Tibial artery (tissue), 4 donors: ENCODE measurements at regions not wholly inside any gene's neighbourhood (a gene's known extent, or its start where the extent isn't known, plus 50 kb on each side); places are given as distances from the start of the nearest gene placed in this dataset.

Experiments used
- DNase-seq, 2 donors: peaks; one replicate each; pipeline ENCODE4 v3.0.0-alpha.2; 2019
- H3K27ac ChIP-seq, 2 donors: fragments of 200-600 bp; sonication (generic) in 1 of 2; 1 replicate in 1 of 2; 2 replicates in 1 of 2; pipeline ENCODE4 v1.5.1; 2018 to 2019; ENCODE audit warnings: mild to moderate bottlenecking in 1 of 2
- H3K27me3 ChIP-seq, 2 donors: fragments of 200-600 bp; sonication (generic) in 1 of 2; one replicate each; pipeline versions ENCODE4 v1.5.1 to v1.6.0; 2016 to 2019
- H3K36me3 ChIP-seq, 3 donors: fragments of 200-600 bp; sonication (generic) in 2 of 3; one replicate each; pipeline ENCODE4 v1.5.1; 2016 to 2019; ENCODE audit warnings: mild to moderate bottlenecking in 2 of 3
- H3K4me1 ChIP-seq, 4 donors: fragments of 200-600 bp; sonication (generic) in 2 of 4; 1 replicate in 3 of 4; 2 replicates in 1 of 4; pipeline ENCODE4 v1.5.1; 2016 to 2019
- H3K4me3 ChIP-seq, 2 donors: fragments of 200-600 bp; sonication (generic) in 1 of 2; 1 replicate in 1 of 2; 2 replicates in 1 of 2; pipeline ENCODE4 v1.5.1; 2018 to 2019; ENCODE audit warnings: mild to moderate bottlenecking in 2 of 2
- H3K9me3 ChIP-seq, 3 donors: fragments of 200-600 bp; sonication (generic) in 1 of 3; one replicate each; pipeline ENCODE4 v1.5.1; 2016 to 2019
- intact Hi-C: fragments of 100-400 bp; cut with DNase I; formaldehyde crosslinking; loops from one replicate; pipeline ENCODE4 v1.15.0; 2023; ENCODE audit warnings: low total_unique reads
- TF ChIP-seq, protein P1 (sequence below), 2 experiments: fragments of 200-600 bp in 1 of 2; fragments of 450-650 bp in 1 of 2; IDR thresholded peaks; one replicate each; pipeline ENCODE4 v1.5.1; 2017 to 2019; ENCODE audit warnings: antibody characterized with exemption in 2 of 2, mild to moderate bottlenecking in 1 of 2, moderate library complexity in 1 of 2

DNA sequence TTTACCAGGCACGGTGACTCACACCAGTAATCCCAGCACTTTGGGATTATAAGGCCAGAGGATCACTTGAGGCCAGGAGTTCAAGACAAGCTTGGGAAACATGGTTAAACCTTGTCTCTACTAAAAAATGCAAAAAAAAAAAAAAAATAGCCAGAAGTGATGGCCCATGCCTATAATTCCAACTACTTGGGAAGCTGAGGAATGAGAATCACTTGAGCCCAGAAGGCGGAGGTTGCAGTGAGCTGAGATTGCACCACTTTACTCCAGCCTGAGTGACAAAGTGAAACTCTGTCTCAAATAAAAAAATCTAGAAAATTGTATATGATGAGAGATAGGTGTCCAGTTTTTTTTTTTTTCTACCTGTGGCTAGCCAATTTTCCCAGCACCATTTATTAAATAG is 578.2 kb downstream of the ANKRD7 start:
- intact Hi-C loops = no loop called here

DNA sequence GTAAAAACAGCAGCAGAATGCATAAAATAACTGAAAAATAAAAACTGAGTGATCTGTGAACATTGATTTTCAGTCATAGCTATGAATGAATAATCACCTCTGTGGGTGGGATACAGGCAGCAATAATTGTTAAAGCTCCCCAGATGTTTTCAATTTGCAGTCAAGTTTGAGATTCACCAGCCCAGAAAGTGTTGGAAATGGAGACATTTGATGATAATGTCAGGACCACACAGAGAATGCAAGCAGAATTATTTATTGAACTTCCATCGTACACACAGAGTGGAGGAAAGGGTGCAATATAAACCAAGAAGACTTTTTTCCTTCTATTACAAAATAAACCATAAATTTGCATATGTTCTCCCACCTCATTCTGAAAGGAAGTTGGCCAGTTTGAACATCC is 601.7 kb downstream of the ANKRD7 start:
- Histone ChIP-seq H3K36me3 (no peaks in the 10 kb centered on the region), H3K27me3 (no peaks in the 10 kb centered on the region), H3K4me3 (no peak overlapping the region), H3K4me1 (peaks cover 0 to 3% (median 0%) of the 10 kb centered on the region in 4 donors), H3K27ac (no peak overlapping the region), H3K9me3 (no peaks in the 10 kb centered on the region)
- TF ChIP-seq, protein P1, sequence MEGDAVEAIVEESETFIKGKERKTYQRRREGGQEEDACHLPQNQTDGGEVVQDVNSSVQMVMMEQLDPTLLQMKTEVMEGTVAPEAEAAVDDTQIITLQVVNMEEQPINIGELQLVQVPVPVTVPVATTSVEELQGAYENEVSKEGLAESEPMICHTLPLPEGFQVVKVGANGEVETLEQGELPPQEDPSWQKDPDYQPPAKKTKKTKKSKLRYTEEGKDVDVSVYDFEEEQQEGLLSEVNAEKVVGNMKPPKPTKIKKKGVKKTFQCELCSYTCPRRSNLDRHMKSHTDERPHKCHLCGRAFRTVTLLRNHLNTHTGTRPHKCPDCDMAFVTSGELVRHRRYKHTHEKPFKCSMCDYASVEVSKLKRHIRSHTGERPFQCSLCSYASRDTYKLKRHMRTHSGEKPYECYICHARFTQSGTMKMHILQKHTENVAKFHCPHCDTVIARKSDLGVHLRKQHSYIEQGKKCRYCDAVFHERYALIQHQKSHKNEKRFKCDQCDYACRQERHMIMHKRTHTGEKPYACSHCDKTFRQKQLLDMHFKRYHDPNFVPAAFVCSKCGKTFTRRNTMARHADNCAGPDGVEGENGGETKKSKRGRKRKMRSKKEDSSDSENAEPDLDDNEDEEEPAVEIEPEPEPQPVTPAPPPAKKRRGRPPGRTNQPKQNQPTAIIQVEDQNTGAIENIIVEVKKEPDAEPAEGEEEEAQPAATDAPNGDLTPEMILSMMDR (IDR thresholded peaks at IDR 0.05) = no peak
- intact Hi-C loops = no loop called here
- no peak for DNase-seq

More for the DNA sequence above, 578.2 kb downstream of the ANKRD7 start:
- Histone ChIP-seq H3K36me3 (no peaks in the 10 kb centered on the region), H3K9me3 (no peaks in the 10 kb centered on the region), H3K27ac (no peak overlapping the region), H3K4me1 (no peaks in the 10 kb centered on the region), H3K27me3 (no peaks in the 10 kb centered on the region), H3K4me3 (no peak overlapping the region)
- no peak for DNase-seq
- TF ChIP-seq, protein P1 (IDR thresholded peaks at IDR 0.05) = no peak

DNA sequence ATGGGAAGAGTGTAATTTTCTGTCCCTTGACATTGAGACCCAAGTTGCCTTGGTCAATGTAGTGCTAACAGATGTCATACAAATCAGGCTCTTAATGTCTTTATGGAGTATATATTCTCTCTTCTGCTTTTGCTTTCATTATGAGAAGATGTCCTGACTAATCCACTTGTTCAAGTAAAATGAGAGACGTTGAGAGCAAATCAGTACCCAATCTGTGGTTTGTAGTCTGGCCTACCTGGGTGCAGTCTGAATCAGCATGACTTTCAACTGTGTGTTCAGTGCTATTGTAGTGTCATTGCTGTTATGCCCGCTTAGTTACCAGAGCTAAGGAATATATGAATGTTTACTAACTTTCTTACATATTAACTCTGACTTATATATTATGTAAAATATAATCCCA is 612.4 kb downstream of the ANKRD7 start:
- H3K36me3 ChIP-seq = no peaks in the 10 kb centered on the region
- no peaks in the 10 kb centered on the region for H3K27me3 ChIP-seq
- TF ChIP-seq, protein P1 (IDR thresholded peaks at IDR 0.05) = no peak
- H3K4me1 ChIP-seq = no peaks in the 10 kb centered on the region
- no peak overlapping the region for H3K27ac ChIP-seq
- intact Hi-C loops = no loop called here
- H3K9me3 ChIP-seq = no peaks in the 10 kb centered on the region
- H3K4me3 ChIP-seq = no peak overlapping the region
- no peak for DNase-seq

DNA sequence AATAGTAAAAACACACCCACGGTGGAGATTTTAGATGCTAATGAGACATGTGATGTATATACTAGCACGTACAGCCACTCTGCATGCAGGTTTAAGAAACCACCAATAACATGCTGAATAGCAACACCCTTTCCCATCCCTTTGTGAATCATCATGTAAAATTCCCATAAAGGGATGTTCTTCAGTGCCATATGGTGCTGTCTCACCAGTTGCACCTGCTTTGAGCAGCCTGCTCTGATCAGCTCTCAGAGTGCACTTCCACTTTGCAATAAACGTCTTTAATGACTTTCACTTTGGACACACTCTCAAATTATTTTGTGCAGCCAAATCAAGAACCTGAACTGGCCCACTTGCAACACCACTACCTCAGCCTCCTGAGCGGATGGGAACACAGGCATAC is 615.0 kb downstream of the ANKRD7 start:
- intact Hi-C loops = no loop called here
- no peaks in the 10 kb centered on the region for H3K27me3 ChIP-seq
- DNase-seq = no peak
- H3K4me3 ChIP-seq = no peak overlapping the region
- no peaks in the 10 kb centered on the region for H3K4me1 ChIP-seq
- no peak overlapping the region for H3K27ac ChIP-seq
- TF ChIP-seq, protein P1 (IDR thresholded peaks at IDR 0.05) = no peak
- H3K36me3 ChIP-seq = no peaks in the 10 kb centered on the region
- no peaks in the 10 kb centered on the region for H3K9me3 ChIP-seq

DNA sequence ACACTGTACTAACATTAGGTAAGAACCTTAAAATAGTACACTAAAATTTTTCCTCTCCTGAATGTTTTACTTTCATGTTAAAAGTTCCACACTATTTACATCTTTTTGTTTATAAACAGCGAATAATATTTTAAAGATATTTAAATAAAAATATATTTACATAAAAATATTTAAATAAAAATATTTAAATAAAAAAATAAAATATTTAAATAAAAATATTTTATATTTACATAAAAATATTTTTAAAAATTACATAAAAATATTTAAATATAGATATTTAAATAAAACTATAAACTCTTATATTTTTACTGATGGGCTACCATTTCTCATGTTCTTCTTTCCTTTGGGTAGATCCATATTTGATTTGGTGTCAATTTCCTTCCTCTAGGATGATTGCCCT is 619.0 kb downstream of the ANKRD7 start:
- no peak overlapping the region for H3K4me3 ChIP-seq
- no peak for DNase-seq
- H3K36me3 ChIP-seq = no peaks in the 10 kb centered on the region
- intact Hi-C loops = no loop called here
- H3K27me3 ChIP-seq = no peaks in the 10 kb centered on the region
- H3K9me3 ChIP-seq = no peaks in the 10 kb centered on the region
- TF ChIP-seq, protein P1 (IDR thresholded peaks at IDR 0.05) = no peak
- no peaks in the 10 kb centered on the region for H3K4me1 ChIP-seq
- H3K27ac ChIP-seq = no peak overlapping the region

DNA sequence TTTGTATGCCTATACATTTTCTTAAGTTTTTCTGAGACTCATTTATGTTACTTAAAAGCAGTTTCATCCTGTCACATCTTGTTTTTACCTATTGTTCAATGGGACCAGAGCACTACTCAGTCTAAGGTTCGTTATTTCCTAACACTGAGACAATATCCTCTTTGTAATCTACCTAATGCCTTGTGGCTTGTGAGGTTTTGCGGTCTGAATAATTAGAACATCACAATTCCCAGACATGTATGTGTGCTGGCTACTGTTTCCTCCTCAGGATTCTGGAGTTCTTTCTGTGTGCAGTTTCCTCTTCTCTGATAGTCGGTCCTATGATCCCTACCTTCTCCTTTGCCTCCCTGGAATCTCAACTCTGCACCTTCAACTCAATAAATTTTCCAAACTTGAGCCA is 620.2 kb downstream of the ANKRD7 start:
- no peak overlapping the region for H3K4me3 ChIP-seq
- no peaks in the 10 kb centered on the region for H3K27me3 ChIP-seq
- intact Hi-C loops = no loop called here
- no peaks in the 10 kb centered on the region for H3K4me1 ChIP-seq
- H3K27ac ChIP-seq = no peak overlapping the region
- H3K9me3 ChIP-seq = no peaks in the 10 kb centered on the region
- TF ChIP-seq, protein P1 (IDR thresholded peaks at IDR 0.05) = no peak
- no peak for DNase-seq
- no peaks in the 10 kb centered on the region for H3K36me3 ChIP-seq
